ENCODE measurements at regions not wholly inside any gene's neighbourhood (a gene's known extent, or its start where the extent isn't known, plus 50 kb on each side); places are given as distances from the start of the nearest gene placed in this dataset.

DNA sequence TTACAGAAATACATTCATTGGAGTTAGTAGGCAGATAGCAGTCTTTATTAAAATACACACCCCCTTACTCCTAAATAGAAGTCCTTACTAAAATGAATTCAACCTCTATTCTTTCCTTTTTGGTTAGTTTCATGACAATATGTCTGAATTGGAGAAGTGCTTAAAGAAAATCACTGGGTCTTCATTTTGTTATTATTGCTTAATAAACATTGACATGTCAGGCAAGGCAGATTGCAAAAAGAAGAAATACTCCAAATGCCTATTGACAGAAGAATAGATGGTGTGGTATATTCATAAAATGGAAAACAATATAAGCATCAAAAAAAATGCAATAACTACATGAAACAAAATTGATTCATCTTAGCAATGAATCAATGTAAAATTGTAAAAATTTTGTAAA is 135.5 kb downstream of the TMEM26 start:
- no peak for DNase-seq

DNA sequence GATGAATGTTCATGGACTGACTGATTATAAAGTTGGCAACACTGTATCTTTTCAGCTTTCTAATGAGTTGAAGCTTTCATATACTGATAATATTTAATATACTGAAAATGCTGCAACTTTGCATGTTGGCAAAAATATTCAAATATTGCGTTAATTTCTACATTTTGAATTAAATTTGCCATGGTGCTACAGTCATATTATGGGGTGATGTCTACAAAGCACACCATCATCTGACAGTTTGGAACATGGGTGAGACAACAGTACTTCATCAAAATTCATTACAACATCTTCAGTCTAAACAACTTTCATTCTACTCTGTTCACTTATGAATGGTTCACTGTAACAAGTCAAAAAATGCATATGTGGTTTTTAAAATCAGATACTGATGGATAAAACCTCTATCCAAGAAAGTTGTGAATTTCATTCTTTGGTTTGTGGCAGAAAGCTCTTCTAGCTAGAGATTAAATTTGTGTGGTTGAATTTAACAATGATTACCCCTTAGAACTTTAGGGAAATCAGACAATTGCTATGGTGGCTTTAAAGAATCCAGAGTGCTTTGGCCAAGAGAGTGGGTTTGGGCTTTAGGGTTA is 136.4 kb downstream of the TMEM26 start:
- no peak for DNase-seq

DNA sequence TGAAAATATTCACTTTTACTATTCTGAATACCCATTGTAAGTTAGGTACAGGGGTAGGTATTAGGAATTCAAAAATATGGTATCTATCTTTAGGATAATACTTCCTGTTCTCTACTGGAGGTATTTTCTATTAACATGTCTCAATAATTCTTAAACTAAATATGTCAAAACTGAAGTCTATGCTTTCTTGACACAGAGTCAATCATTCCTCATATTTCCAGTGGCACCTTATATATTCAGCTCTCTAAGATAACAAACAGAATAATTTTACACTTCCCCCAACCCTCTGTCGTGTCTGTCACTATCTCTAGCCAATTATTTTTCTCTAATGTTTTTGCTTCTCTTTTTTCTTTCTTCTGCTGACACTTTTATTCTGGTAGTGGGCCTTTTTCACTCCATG is 138.9 kb downstream of the TMEM26 start:
- no peak for DNase-seq

DNA sequence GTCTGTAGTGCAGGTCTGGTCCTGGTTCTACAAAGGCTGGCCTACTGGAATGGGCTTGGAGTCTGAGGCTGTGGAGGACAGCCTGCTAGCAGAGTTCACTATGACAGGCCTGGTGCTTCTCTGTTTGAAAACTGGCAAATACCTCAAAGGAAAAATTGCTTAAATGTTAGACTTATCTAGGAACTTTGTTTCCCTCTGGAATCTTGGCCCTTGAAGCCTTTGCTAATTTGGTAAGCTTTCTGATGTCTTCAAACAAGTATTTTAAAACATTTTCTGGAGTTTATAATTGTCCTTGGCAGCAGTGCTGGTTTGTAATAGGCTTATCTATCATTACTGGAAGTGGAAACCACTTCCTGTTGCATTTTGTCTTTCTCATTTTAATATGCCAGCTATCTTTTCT is 139.7 kb downstream of the TMEM26 start:
- DNase-seq: no peak

DNA sequence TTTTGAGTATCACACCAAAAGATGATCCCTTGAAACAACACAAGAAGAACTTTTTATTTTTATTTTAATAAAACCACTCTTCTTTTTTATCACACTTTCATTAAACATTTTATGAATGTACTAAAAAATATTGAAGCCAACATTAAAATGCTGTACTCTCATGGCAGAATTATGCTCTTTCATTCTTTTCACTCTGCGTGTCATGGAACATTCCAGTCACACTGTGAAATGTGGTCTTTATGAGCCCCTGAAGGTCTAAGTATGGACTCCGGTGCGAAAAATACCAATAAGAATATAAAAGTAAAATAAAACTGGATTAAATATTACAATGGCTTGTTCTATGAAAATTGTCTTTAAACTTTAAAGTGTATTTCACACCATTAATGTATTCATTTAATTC is 148.4 kb downstream of the TMEM26 start:
- no peak for DNase-seq

DNA sequence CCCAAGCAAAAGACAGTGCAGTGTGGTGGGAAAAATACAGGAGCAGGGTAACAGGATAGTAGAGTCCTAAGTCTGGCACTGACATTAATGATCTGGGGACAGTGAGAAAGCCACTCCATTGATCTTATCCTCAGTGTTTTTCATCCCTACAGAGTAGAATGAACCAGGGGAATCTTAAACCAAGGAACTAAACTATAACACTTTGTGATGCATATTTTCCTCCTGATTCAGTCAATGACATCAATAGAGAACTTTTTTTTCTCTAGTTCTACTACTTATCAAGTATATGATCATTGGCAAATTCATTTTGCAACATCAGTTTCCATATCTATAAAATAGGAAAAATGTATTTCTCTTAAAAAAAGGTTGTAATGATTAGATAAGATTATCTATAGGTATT is 151.1 kb downstream of the TMEM26 start:
- DNase-seq: no peak

DNA sequence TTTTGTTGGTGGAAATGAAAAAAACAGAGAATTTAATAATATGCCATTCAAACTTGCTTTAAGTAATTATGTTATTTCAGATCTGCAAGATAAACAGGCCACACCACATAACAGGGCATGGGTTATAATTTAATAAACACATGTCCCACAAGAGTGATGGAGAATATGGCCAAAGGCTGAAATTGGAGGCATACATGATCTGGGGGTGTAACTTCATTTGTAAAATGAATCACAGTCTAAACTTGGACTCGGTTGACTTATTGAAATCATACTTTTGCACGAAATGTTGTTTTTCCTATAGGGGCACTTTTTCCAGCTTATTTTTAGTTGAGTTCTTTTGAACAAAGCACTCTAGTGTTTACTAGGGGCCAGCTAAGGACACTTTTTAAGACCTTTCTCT is 151.6 kb downstream of the TMEM26 start:
- DNase-seq: no peak

DNA sequence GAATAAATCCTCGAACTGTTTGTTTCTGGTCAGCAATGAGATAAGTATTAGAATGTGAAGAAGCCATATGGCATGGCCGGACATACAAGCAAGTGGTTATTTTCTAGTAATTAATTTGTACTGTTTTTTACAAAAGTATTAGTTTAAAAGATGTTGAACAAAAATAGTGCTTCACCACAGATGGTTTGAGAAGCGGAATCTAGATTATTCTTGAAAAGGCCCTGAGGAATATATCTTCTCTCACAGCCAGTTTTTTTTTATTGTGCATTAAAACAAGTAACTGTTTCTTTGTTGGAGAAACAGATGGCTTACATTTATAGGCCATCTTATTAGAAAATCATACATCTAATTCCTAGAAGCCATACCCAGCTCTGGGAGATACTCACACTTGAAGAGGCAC is 153.3 kb downstream of the TMEM26 start:
- no peak for DNase-seq

DNA sequence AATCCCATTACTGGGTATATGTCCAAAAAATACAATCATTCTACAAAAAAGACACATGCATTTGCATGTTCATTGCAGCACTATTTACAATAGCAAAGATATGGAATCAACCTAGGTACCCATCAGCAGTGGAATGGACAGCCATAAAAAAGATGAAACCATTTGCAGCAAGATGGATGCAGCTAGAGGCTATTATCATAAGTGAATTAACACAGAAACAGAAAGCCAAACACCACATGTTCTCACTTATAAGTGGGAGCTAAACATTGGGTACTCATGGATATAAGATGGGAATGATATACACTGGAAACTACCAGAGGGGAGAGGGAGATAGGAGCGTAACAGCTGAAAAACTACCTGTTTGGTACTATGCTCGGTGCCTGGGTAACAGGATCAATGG is 154.0 kb downstream of the TMEM26 start:
- DNase-seq: no peak

DNA sequence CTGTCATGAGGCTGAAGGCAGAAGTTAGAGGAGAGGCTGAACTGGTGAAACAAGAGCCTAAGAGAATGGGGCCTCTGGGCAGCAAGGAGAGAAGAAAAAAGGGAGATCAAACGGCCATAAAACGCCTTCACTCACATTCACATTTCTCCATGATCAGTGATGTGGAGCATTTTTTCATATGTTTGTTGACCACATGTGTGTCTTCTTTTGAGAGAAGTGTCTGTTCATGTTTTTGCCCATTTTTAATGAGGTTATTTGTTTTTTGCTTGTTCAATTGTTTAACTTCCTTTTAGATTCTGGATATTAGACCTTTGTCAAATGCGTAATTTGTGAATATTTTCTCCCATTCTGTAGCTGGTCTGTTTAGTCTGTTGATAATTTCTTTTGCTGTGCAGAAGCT is 155.0 kb downstream of the TMEM26 start:
- no peak for DNase-seq

DNA sequence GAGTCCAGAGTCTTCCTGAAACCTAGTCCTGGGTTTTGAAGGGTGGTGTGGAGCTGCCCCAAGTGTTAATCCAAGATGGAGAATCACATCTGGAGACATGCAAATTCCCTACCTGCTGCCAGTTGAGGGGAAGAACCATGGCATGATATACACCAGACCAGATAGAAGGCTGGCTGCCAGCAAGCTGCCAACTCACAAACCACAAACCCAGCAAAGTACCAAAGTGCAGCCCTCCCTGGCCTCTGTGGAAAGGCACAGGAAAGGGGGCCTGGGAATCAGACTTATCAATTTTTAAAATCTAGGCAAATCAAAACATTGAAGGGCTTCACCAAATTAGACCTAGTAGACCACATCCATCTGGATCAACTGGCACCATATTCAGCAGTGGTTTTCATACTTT is 157.0 kb downstream of the TMEM26 start:
- DNase-seq: no peak

DNA sequence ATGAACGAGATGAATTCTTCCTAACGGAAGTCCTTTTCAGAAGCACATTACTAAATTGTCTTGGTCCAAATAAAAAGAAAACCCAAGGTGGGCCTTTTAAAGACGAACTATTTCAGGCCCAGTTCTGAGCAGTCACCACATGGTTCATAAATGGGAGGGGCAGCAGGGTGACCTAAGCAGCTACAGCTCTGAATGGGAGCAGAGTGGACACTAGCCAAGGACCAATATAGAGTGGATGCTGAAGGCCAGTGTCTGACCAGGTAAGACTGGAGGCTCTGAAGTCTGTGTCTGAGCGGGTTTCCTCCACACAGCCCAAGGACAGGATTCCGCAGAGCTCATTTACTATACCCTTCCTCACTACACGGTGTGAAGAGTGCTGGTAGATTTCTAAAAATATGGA is 159.1 kb downstream of the TMEM26 start:
- DNase-seq: no peak

DNA sequence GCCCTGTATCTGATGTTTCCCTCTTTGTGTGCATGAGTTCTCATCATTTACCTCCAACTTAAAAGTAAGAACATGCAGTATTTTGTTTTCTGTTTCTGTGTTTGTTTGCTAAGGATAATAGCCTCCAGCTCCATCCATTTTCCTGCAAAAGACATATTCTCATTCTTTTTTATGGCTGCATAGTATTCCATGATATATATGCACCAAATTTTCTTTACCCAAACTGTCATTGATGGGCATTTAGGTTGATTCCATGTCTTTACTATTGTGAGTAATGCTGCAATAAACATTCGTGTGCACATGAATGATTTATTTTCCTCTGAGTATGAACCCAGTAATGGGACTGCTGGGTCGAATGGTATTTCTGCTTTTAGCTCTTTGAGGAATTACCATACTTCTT is 163.4 kb downstream of the TMEM26 start:
- DNase-seq: no peak

DNA sequence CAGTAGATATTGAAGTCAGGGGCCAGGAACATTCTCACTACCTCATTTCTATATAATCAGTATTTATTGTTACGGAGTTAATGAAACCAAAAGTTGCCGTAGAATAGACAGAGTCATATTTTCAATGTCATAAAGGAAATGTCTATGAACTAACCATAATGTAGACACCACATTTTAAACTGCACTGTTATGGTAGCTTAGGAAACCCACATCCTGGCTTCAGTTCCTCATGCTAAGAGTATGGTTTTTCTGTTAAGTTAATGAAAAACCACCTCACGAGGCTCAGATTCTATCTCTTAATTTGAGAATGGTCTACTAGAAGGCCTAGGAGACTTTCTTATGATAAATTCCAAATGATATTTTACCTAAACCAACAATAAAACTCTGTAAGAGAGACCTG is 166.5 kb downstream of the TMEM26 start:
- DNase-seq: no peak

DNA sequence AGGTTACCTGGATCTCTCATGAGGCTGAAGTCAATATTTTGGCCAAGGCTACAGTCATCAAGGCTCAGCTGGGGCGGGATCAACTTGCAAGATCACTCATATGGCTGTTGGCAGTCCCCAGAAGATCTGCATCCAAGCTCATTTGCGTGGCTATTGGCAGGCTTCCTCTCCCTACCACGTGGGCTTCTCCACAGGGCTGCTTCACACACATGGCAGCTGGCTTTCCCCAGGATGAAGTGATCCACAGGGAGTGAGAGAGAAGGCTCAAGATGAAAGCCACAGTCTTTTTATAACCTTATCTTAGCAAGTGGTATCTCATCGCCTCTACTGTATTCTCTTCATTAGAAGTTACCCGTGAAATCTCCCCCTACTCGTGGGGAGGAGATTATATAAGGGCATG is 167.4 kb downstream of the TMEM26 start:
- DNase-seq: peak in 1 of 2 experiments; percentile 12

DNA sequence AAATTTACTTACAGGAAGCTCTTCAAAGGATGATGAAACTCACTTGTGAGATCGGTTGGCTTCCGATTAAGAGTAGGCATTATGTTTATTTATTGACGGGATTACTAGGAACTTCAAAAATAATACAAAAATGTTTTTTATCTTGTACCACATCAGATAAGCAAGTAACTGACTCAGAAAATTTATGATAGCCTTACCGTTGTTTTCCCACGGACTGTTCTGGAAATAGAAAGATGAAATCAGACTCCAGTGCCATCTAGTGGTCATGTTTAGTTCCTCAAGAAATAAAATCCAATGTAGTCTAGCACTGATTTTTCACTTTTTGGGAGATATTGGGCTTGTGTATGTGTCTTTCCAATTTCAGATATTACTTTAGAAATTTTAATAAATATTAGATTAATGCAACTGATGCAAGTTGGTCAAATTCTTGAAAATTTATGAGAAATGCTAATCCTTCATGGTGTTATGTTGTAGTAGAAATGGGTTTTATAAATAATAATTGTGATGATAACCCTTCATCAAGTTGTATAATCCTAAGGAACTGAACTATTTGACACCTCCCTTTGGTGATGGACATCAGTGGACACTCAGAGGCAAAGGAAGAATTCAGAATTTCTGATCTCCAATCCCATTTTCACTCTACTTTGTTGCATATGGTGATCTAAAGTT is 168.8 kb downstream of the TMEM26 start:
- DNase-seq: peak in 1 of 2 experiments; percentile 50

DNA sequence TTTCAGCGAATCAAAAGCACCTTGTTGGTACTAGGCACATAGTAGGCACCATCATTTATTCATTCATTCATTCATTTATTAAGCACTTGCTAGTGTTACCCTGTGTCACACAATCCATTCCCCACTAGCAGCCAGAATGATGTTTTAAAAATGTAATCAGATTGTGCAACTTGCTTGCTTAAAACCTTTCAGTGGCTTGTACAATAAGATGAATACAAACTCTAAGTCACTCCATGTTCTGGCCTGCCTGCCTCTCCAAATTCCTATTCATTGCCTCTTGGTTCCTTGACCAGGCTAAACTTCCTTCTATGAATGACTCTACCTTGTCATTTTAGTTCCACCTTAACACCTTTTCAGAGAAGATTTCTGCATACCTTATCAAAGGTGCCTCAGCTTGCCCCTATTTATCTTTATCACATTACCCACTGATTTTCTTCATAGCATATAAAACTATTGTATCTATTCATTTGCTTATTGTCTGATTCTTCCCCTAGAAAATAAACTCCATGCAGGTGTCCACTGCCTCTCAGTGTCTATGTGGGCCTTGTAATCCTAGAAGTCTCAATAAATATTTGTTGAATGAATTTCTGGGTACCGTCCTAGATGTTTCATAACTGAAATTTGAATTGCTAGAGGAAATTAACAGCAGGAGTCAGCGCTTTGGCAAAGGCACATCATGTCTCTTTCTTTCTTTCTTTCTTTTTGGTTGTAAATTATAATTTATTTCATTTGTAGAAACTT is 169.5 kb downstream of the TMEM26 start:
- DNase-seq: no peak

DNA sequence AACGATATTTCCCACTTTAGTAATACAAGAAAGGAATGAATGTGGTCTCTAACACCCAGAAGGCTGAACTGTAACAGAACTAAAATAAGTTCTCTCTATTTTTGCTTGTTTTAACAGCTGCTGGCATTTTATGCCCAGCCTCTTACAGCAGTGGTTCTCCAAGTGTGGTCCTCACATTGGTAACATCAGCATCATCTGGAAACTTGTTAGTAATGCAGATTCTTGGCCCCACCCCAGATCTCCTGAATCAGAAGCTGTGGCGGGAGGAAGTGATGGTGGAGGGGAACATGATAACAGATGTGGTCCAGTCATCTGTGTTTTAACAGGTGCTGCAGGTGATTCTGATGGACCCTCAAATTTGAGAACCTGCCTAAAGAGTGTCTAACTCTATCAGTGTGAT is 170.1 kb downstream of the TMEM26 start:
- no peak for DNase-seq

DNA sequence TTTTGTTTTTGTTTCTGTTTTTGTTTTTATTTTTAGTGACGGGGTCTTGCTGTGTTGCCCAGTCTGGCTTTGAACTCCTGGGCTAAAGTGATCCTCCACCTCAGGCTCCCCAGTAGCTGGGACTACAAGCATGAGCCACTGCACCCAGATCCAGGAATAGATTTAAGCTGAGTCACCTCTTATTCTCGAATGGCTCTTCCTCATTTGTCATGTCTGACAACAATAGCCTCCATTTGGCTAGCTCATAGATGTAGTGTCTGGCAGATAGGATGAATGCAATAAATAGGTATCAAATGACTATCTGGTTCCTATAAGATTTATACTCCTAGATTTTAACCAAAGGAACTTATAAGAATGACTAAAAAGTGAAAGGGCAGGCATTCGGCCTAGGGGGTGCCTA is 172.9 kb downstream of the TMEM26 start:
- no peak for DNase-seq

DNA sequence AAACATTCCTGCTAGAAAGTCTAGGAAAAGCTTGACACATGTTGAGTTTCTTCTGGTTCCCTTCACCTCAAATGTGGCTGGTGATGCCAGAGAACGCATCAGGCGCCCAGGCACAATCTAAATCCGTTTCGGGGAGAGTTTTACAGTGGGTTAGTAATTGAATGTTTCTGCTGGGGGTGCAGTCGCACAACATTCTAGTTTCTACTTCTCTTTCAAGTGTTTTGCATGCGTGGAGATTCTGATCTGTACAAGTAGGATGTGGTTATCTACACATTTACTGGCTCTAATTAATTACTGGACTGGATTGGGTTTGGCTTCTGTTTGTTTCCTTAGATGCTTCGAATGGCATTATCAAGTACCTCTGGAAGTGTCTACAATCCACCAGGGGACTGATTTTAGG is 173.8 kb downstream of the TMEM26 start:
- DNase-seq: no peak

DNA sequence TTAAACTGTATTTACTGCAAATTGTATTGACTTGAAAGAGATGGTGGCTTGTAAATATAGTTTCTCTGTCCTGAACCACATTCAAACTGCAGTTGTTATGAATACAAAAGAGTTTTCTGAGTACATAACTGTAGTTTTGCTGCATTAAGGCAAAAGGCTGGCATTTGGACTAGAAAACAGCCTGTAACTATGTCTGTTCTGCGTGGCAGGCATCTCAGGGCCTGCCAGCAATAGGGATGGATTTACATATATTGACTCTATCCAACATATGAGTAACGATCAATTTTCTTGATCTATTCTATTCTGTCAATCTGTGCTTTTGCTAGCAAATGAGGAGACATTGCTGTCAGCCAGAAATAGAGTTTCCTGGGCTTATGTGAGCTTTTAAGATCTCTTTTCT is 174.6 kb downstream of the TMEM26 start:
- no peak for DNase-seq

DNA sequence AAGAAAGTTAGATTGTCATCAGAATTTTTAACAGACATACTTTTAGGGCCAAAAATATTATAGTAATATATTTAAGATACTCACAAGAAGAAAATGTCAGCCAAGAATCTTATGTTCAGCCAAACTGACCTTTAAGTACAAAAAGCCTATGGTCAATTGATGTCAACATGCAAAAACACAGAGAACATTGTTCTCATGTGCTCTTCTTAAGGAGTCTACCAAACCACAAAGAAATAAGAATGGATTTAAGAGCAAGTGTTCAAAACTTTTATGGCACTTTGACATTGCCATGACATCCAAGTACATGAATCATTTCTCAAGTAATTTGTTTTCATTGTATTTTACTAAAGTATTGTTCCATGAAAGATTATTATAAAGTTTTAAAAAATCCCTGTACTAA is 180.4 kb downstream of the TMEM26 start:
- DNase-seq: no peak

DNA sequence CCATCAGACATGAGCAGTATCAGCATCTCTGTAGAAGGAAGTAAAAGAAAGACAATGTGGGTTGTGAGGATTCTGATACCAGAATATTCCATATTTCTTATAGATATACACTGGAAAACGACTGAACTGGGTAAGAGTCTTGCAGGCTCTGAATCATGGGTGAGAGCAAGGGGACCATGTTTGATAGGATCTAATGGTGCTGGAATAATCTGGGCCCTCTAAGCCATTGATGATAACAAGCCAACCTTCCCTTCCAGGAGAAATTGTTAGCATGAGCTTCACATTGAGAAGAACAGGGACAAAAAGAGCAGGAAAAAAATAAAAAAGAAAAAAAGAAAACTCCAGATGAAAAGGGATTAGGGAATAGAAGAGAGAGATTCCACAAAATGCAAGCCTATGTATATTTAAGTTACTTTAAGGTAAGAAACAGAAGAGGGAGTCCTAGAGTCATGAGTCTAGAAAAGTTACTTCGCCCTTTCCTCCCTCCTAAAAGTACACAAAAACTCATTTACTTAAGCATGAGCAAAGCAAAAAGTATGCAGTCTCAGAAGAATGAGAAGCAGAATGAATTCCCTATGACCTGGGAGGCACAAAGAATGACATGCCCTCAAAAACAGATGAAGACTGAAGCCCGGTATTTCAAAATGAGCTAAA is 181.9 kb downstream of the TMEM26 start:
- no peak for DNase-seq

DNA sequence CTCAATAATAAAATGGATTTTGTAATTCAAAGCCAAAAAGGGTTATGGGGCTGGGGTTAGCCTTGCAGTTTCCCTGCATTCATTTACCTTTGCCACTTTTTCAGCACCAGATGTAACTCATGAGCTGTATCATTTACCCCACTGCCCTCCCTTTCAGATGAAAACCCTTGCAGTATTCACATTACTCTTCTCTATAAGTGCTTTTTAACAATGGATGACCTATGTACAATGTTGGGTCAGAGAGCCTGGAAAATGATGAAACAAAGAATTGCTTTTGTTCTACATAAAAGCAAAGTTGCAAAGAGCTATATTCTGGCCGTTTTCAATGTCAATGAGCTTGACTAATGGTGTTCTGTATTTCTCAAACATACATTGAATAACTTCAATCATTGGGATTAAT is 189.7 kb downstream of the TMEM26 start:
- no peak for DNase-seq
